Omental fat pad (tissue), 3 donors: ENCODE measurements at regions not wholly inside any gene's neighbourhood (a gene's known extent, or its start where the extent isn't known, plus 50 kb on each side); places are given as distances from the start of the nearest gene placed in this dataset.

Source experiments
- ATAC-seq: fragments of 150-250 bp; one replicate; pipeline ENCODE4 v1.9.1; 2016; ENCODE audit warnings: mild to moderate bottlenecking, moderate library complexity; ENCODE audit not compliant: low FRiP score
- DNase-seq: peaks from one replicate; pipeline ENCODE4 v3.0.0-alpha.2; 2019; ENCODE audit warnings: low spot score
- TF ChIP-seq, protein P1 (sequence below), 3 donors: fragments of 450-650 bp; IDR thresholded peaks; one replicate each; pipeline ENCODE4 v1.5.1; 2016 to 2017; ENCODE audit warnings: antibody characterized with exemption in 3 of 3, mild to moderate bottlenecking in 3 of 3, moderate library complexity in 2 of 3

DNA sequence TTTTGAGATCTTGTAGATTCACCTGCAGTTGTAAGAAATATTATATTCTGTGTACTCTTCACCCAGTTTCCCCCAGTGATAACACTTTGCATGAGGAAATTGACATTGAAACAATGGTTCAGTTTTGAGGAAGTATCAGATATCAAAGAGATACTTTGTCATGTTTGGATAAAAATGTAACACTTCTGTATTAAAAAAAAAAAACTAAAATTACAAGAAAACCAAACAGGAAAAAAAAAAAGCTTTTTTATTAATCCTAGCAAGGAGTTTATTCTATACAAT is 204.0 kb downstream of the ARL4C start:
- DNase-seq (no peak), ATAC-seq (no peak)
- TF ChIP-seq, protein P1, sequence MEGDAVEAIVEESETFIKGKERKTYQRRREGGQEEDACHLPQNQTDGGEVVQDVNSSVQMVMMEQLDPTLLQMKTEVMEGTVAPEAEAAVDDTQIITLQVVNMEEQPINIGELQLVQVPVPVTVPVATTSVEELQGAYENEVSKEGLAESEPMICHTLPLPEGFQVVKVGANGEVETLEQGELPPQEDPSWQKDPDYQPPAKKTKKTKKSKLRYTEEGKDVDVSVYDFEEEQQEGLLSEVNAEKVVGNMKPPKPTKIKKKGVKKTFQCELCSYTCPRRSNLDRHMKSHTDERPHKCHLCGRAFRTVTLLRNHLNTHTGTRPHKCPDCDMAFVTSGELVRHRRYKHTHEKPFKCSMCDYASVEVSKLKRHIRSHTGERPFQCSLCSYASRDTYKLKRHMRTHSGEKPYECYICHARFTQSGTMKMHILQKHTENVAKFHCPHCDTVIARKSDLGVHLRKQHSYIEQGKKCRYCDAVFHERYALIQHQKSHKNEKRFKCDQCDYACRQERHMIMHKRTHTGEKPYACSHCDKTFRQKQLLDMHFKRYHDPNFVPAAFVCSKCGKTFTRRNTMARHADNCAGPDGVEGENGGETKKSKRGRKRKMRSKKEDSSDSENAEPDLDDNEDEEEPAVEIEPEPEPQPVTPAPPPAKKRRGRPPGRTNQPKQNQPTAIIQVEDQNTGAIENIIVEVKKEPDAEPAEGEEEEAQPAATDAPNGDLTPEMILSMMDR (IDR thresholded peaks at IDR 0.05), result no peak

DNA sequence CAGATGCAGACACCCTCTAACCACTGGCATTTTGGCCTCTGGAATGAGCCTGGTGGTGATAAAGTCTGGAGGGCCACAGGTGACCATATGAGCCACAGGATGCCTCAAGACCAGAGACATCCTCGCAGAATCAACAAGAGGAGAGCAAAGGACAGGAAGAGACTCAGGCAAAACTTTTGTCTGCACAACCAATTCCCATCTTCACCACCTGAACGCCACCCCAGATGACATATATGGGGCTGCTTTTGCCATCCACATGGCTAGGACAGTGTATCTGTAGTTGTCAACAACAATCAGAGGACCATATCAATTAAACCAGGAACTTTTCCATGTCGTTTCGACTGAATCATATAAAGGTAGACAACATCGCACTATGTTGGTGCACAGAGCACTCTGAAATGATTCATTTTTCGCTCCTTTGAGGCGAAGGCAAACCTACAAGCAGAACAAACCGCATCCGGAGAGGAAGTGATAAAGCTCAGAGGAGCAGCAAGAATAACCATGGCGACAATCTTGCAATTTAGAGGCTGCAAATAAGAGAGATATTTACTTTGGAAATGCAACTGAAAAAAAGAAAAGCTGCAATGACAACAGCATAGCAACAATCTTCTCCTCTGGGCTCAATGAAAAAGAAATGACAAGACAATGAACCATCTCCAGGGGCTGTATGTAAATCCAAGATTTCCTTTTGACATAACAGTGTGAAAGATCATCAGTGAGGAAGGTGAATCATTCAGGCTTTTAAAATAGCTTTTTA is 204.5 kb downstream of the ARL4C start:
- TF ChIP-seq, protein P1 (IDR thresholded peaks at IDR 0.05), result no peak
- no peak for ATAC-seq
- no peak for DNase-seq

DNA sequence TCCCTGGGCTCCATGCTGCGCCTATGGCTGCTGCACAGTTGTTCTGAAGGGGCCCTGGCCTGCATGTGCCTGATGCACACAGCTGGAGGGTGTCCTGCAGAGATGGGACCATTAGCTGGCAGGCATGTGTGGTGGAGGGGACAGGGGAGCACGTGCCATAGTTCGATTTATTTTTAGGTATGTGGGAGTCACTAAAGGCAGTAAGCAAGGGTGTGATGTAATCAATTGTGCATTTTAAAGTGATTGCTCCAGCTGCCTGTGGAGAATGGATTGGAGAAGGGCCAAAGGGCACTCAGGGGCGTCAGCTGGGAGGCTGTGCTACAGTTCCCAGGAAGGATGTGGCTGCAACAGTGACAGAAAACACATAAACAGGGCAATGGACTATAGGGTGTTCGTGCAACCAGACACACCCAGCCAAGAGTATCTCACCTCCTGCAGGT is 205.1 kb downstream of the ARL4C start:
- DNase-seq (no peak), ATAC-seq (no peak)
- TF ChIP-seq, protein P1 (IDR thresholded peaks at IDR 0.05), result no peak

DNA sequence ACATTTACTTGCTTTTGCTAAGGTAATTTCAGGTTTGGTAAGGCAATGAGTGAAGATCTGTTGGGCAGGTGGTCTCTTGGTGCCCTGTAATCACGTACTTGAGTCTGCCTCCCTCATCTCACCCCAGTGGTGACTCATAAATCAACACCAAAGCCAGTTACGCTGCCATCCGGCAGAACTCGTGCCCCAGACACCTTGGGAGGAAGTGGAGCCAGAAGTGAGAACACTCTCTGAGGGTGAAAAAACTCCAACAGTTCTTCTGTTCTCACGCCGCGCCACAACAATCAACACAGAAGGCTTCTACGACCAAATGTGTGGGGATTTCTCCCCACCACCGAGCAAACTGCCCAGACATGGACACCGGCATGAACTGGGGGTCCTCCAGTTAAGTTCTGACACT is 206.2 kb downstream of the ARL4C start:
- TF ChIP-seq, protein P1 (IDR thresholded peaks at IDR 0.05), result no peak
- ATAC-seq (no peak), DNase-seq (no peak)

DNA sequence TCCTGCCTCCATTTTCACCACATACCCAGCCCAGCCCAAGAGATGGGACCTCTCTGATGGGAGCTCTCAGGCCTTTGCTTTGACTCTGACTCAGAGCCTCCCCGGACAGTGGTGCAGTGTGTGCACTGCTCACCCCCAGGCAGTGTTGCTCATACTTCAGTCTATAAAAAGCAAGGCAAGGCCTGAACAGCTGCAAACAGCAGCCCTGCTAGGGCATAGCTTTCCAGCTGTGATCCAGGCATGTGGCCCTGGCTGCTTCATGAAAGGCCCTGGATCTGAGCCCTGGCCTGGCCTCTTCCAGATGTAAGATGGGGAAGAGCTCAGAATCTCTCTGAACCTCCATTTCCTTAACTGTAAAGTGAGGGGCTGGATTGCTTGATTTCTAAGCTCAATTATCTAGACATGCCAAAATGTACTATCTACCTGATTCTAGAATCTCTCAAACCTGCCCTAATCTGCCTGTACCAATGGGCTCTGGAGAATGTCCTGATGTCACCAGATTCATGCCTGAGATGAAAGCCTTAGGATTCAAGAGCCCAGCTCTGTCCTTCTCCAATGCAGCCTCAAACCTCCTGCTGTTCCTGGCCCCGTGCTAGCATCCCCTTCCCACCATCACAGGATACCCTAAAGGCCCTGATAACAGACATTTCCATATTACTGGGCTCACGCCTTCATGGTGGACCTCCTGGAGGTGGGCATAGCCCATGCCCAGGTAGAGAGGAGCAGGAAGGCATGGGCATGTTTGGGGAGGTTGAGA is 206.9 kb downstream of the ARL4C start:
- TF ChIP-seq, protein P1 (IDR thresholded peaks at IDR 0.05), result no peak
- no peak for ATAC-seq
- no peak for DNase-seq

DNA sequence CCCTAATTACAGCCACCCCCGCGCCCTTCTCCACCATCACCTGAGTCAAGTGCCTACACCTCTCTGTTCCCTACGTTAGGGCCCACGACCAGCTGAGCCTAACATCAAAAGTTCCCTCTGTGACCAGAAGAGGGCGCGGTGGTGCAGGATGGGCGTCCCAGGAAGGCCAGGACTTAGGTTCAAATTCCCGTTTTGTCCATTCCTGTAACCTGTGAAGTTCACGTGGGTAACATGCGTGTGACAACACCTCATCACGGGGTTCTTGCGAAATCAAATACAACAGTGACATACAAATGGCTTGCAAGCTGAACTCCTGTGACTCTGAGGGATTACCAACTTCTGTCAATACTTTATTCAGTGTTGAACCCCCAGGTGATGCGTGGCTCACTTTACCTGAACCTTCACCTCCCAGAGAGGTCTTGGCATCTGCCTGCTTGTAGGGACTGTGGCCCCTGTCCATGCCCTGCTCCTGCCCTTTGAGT is 207.9 kb downstream of the ARL4C start:
- ATAC-seq (no peak), DNase-seq (peak; percentile 69)
- TF ChIP-seq, protein P1 (IDR thresholded peaks at IDR 0.05), result peak in 1 of 3 donors; percentile 20

DNA sequence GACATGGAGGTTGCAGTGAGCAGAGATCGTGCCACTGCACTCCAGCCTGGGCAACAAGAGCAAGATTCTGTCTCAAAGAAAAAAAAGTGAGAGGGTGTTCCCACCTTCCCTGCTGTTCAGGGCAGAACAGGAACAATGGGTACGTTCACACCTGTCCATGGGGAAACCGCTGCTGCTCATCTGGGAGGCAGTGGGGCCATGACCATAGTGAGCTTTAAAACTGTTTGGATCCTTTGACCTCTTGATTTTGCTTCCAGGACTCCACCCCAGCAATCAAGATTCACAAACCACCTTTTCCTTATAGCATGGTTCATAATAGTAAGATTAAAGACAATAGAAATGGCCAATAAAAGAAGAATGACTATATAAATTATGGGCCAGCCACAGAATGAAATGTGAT is 209.2 kb downstream of the ARL4C start:
- TF ChIP-seq, protein P1 (IDR thresholded peaks at IDR 0.05), result no peak
- ATAC-seq (no peak), DNase-seq (no peak)
